ENCODE measurements at regions not wholly inside any gene's neighbourhood (a gene's known extent, or its start where the extent isn't known, plus 50 kb on each side); places are given as distances from the start of the nearest gene placed in this dataset.
A peak's percentile ranks its signal among the peaks of the same experiment; 100 is the strongest.
"Not testable (repeated sequence)": the region's sequence is repeated elsewhere in the genome, so short reads cannot be mapped to it uniquely, and the experiment has no call there.

GRCh38 chr1:120357046-120357445, 57.8 kb upstream of the NBPF8 start:
- H3K9me3 Mint-ChIP-seq, H3K4me1 Mint-ChIP-seq, H3K27me3 Mint-ChIP-seq, H3K27ac Mint-ChIP-seq, POLR2A ChIA-PET, H3K36me3 Mint-ChIP-seq, H3K4me3 Mint-ChIP-seq: not testable (repeated sequence)
- DNase-seq: peak; percentile 49
- ATAC-seq (ENCODE audit: low read depth): peak; percentile 72

- POLR2A ChIA-PET; ATAC-seq (ENCODE audit: low read depth); H3K27ac Mint-ChIP-seq; H3K4me3 Mint-ChIP-seq; H3K27me3 Mint-ChIP-seq; H3K36me3 Mint-ChIP-seq; H3K4me1 Mint-ChIP-seq; H3K9me3 Mint-ChIP-seq: not testable (repeated sequence)
- DNase-seq: peak; percentile 31
These were observed 58.7 kb upstream of the NBPF8 start for GRCh38 chr1:120356170-120356569.

GRCh38 chr1:120354618-120355184, 60.1 kb upstream of the NBPF8 start:
- DNase-seq: peak; percentile 62
- ATAC-seq (ENCODE audit: low read depth): peak; percentile 86
- Mint-ChIP-seq H3K4me3 (peak overlapping the region; percentile 91), H3K27ac (peak overlapping the region; percentile 89)
- H3K27me3 Mint-ChIP-seq, H3K4me1 Mint-ChIP-seq, H3K36me3 Mint-ChIP-seq, H3K9me3 Mint-ChIP-seq, POLR2A ChIA-PET: not testable (repeated sequence)

- H3K27ac Mint-ChIP-seq: peak overlapping the region; percentile 51
These were observed 72.4 kb upstream of the NBPF8 start for GRCh38 chr1:120342231-120343073.

GRCh38 chr1:120341756-120342155, 73.1 kb upstream of the NBPF8 start:
- peak; percentile 42 for DNase-seq
- H3K27me3 Mint-ChIP-seq; H3K4me1 Mint-ChIP-seq; POLR2A ChIA-PET; H3K9me3 Mint-ChIP-seq; H3K36me3 Mint-ChIP-seq; ATAC-seq (ENCODE audit: low read depth): not testable (repeated sequence)
- peak overlapping the region; percentile 88 for H3K4me3 Mint-ChIP-seq
- H3K27ac Mint-ChIP-seq: peak overlapping the region; percentile 87

More at GRCh38 chr1:120342231-120343073, 72.4 kb upstream of the NBPF8 start:
- DNase-seq: peak; percentile 35
- peak overlapping the region; percentile 70 for H3K4me3 Mint-ChIP-seq
- POLR2A ChIA-PET; H3K9me3 Mint-ChIP-seq; H3K4me1 Mint-ChIP-seq; H3K27me3 Mint-ChIP-seq; H3K36me3 Mint-ChIP-seq; ATAC-seq (ENCODE audit: low read depth): not testable (repeated sequence)

- Mint-ChIP-seq H3K27ac (peak overlapping the region; percentile 87), H3K4me3 (peak overlapping the region; percentile 88)
- H3K4me1 Mint-ChIP-seq; ATAC-seq (ENCODE audit: low read depth); H3K27me3 Mint-ChIP-seq; H3K9me3 Mint-ChIP-seq; POLR2A ChIA-PET; H3K36me3 Mint-ChIP-seq: not testable (repeated sequence)
- peak; percentile 74 for DNase-seq
These were observed 73.7 kb upstream of the NBPF8 start for GRCh38 chr1:120340838-120341751.

GRCh38 chr1:120315738-120316137, 99.1 kb upstream of the NBPF8 start:
- ATAC-seq (ENCODE audit: low read depth); H3K4me3 Mint-ChIP-seq; POLR2A ChIA-PET; H3K4me1 Mint-ChIP-seq; H3K27ac Mint-ChIP-seq; H3K27me3 Mint-ChIP-seq; H3K36me3 Mint-ChIP-seq; H3K9me3 Mint-ChIP-seq; DNase-seq: not testable (repeated sequence)

- H3K36me3 Mint-ChIP-seq; H3K27ac Mint-ChIP-seq; H3K4me1 Mint-ChIP-seq; H3K4me3 Mint-ChIP-seq; DNase-seq; POLR2A ChIA-PET; ATAC-seq (ENCODE audit: low read depth); H3K27me3 Mint-ChIP-seq; H3K9me3 Mint-ChIP-seq: not testable (repeated sequence)
These were observed 102.9 kb upstream of the NBPF8 start for GRCh38 chr1:120311930-120312329.

GRCh38 chr1:120308940-120309578, 105.8 kb upstream of the NBPF8 start:
- H3K4me1 Mint-ChIP-seq, H3K4me3 Mint-ChIP-seq, POLR2A ChIA-PET, H3K9me3 Mint-ChIP-seq, DNase-seq, H3K27ac Mint-ChIP-seq, H3K27me3 Mint-ChIP-seq, H3K36me3 Mint-ChIP-seq: not testable (repeated sequence)
- peak; percentile 56 for ATAC-seq (ENCODE audit: low read depth)

- POLR2A ChIA-PET; H3K27ac Mint-ChIP-seq; DNase-seq; H3K27me3 Mint-ChIP-seq; ATAC-seq (ENCODE audit: low read depth); H3K4me1 Mint-ChIP-seq; H3K9me3 Mint-ChIP-seq; H3K4me3 Mint-ChIP-seq; H3K36me3 Mint-ChIP-seq: not testable (repeated sequence)
These were observed 109.8 kb upstream of the NBPF8 start for GRCh38 chr1:120305046-120305445.

GRCh38 chr1:120304341-120304740, 110.5 kb upstream of the NBPF8 start:
- POLR2A ChIA-PET; DNase-seq; ATAC-seq (ENCODE audit: low read depth); H3K27me3 Mint-ChIP-seq; H3K27ac Mint-ChIP-seq; H3K36me3 Mint-ChIP-seq; H3K4me3 Mint-ChIP-seq; H3K9me3 Mint-ChIP-seq; H3K4me1 Mint-ChIP-seq: not testable (repeated sequence)

- POLR2A ChIA-PET; H3K27ac Mint-ChIP-seq; H3K9me3 Mint-ChIP-seq; H3K36me3 Mint-ChIP-seq; H3K4me3 Mint-ChIP-seq; H3K27me3 Mint-ChIP-seq; DNase-seq; ATAC-seq (ENCODE audit: low read depth); H3K4me1 Mint-ChIP-seq: not testable (repeated sequence)
These were observed 115.3 kb upstream of the NBPF8 start for GRCh38 chr1:120299433-120300057.

GRCh38 chr1:120298487-120298886, 116.3 kb upstream of the NBPF8 start:
- not testable (repeated sequence) for H3K4me3 Mint-ChIP-seq; H3K36me3 Mint-ChIP-seq; ATAC-seq (ENCODE audit: low read depth)

More at GRCh38 chr1:120298487-120298886, 116.3 kb upstream of the NBPF8 start:
- DNase-seq, H3K27me3 Mint-ChIP-seq, H3K9me3 Mint-ChIP-seq, POLR2A ChIA-PET, H3K27ac Mint-ChIP-seq, H3K4me1 Mint-ChIP-seq: not testable (repeated sequence)

Data from activated naive CD8-positive, alpha-beta T cell treated with anti-CD3 and anti-CD28 coated beads, Interleukin-2, amount 10 ng/mL, durations not matched to agents 7 days and 5 days (primary cell).